SK-N-SH treated with all-trans-retinoic acid at 6 μM for 48 hours (cell line): ENCODE measurements at regions not wholly inside any gene's neighbourhood (a gene's known extent, or its start where the extent isn't known, plus 50 kb on each side); places are given as distances from the start of the nearest gene placed in this dataset.

ENCODE experiments used
- ATAC-seq: fragments of 200-7000 bp; cut with Tn5 transposase; 3 replicates; pipeline ENCODE4 v1.9.1; 2020; ENCODE audit warnings: mild to moderate bottlenecking, moderate library complexity
- ARNTL ChIP-seq: fragments of 450-650 bp; formaldehyde crosslinking; IDR thresholded peaks from 2 replicates; pipeline ENCODE4 v1.5.0; 2020; ENCODE audit warnings: low read depth, mild to moderate bottlenecking, moderate library complexity, borderline replicate concordance
- CREB5 ChIP-seq: fragments of 250-450 bp; sonication (Bioruptor Pico); IDR thresholded peaks from 2 replicates; pipeline ENCODE4 v1.5.1; 2020; ENCODE audit warnings: low read depth, mild to moderate bottlenecking, moderate library complexity
- CSDC2 ChIP-seq: fragments of 250-450 bp; sonication (Bioruptor Pico); IDR thresholded peaks from 2 replicates; pipeline ENCODE4 v1.5.0; 2020; ENCODE audit warnings: mild to moderate bottlenecking, moderate library complexity
- CSRNP3 ChIP-seq: fragments of 250-450 bp; sonication (Bioruptor Pico); IDR thresholded peaks from 2 replicates; pipeline ENCODE4 v1.5.1; 2021; ENCODE audit warnings: mild to moderate bottlenecking, moderate library complexity
- GLIS3 ChIP-seq: fragments of 250-450 bp; sonication (Bioruptor Pico); IDR thresholded peaks from 2 replicates; pipeline ENCODE4 v1.5.0; 2020; ENCODE audit warnings: mild to moderate bottlenecking, moderate library complexity
- ISL1 ChIP-seq: fragments of 250-450 bp; sonication (Bioruptor Pico); IDR thresholded peaks from 2 replicates; pipeline ENCODE4 v2.1.2; 2022; ENCODE audit warnings: mild to moderate bottlenecking, moderate library complexity
- OSR1 ChIP-seq: fragments of 250-450 bp; sonication (Bioruptor Pico); IDR thresholded peaks from 2 replicates; pipeline ENCODE4 v1.8.0; 2022; ENCODE audit warnings: moderate library complexity, mild to moderate bottlenecking, inconsistent platforms
- PATZ1 ChIP-seq: fragments of 250-450 bp; sonication (Bioruptor Pico); IDR thresholded peaks from 2 replicates; pipeline ENCODE4 v1.8.0; 2020; ENCODE audit warnings: mild to moderate bottlenecking, moderate library complexity, borderline replicate concordance
- POU6F1 ChIP-seq: fragments of 250-450 bp; sonication (Bioruptor Pico); IDR thresholded peaks from 2 replicates; pipeline ENCODE4 v1.8.0; 2021; ENCODE audit warnings: low read depth, mild to moderate bottlenecking, moderate library complexity, borderline replicate concordance
- PPARA ChIP-seq: fragments of 250-450 bp; sonication (Bioruptor Pico); IDR thresholded peaks from 2 replicates; pipeline ENCODE4 v1.5.0; 2020; ENCODE audit warnings: mild to moderate bottlenecking, borderline replicate concordance
- RARB ChIP-seq: fragments of 250-450 bp; sonication (Bioruptor Pico); IDR thresholded peaks from 2 replicates; pipeline ENCODE4 v1.8.0; 2021; ENCODE audit warnings: mild to moderate bottlenecking, moderate library complexity
- SNAI2 ChIP-seq: fragments of 250-450 bp; sonication (Bioruptor Pico); IDR thresholded peaks from 2 replicates; pipeline ENCODE4 v1.5.0; 2020; ENCODE audit warnings: mild to moderate bottlenecking, moderate library complexity
- TCF4 ChIP-seq: fragments of 250-450 bp; sonication (Bioruptor Pico); IDR thresholded peaks from 2 replicates; pipeline ENCODE4 v1.8.0; 2021; ENCODE audit warnings: mild to moderate bottlenecking, moderate library complexity, borderline replicate concordance
- TSHZ2 ChIP-seq: fragments of 250-450 bp; sonication (Bioruptor Pico); IDR thresholded peaks from 2 replicates; pipeline ENCODE4 v1.5.0; 2020; ENCODE audit warnings: mild to moderate bottlenecking, moderate library complexity
- ZC3H10 ChIP-seq: fragments of 250-450 bp; sonication (Bioruptor Pico); IDR thresholded peaks from 2 replicates; pipeline ENCODE4 v1.5.1; 2021; ENCODE audit warnings: mild to moderate bottlenecking, moderate library complexity
- ZFP30 ChIP-seq: fragments of 450-650 bp; formaldehyde crosslinking; IDR thresholded peaks from 2 replicates; pipeline ENCODE4 v1.5.0; 2022; ENCODE audit warnings: mild to moderate bottlenecking, moderate library complexity
- ZNF565 ChIP-seq: fragments of 450-650 bp; formaldehyde crosslinking; conservative IDR thresholded peaks from 2 replicates; pipeline ENCODE4 v1.5.0; 2020; ENCODE audit warnings: low read depth, mild to moderate bottlenecking, moderate library complexity
- ZNF70 ChIP-seq: fragments of 450-650 bp; formaldehyde crosslinking; IDR thresholded peaks from 2 replicates; pipeline ENCODE4 v1.5.0; 2020; ENCODE audit warnings: mild to moderate bottlenecking, moderate library complexity
- ZNF8 ChIP-seq: fragments of 450-650 bp; formaldehyde crosslinking; IDR thresholded peaks from 2 replicates; pipeline ENCODE4 v1.5.0; 2020; ENCODE audit warnings: mild to moderate bottlenecking, moderate library complexity

- peak; percentile 71 for ATAC-seq
Observed at GRCh38 chr2:196335221-196335634, 163.8 kb upstream of the STK17B start.

GRCh38 chr2:196336207-196336606 is 164.8 kb upstream of the STK17B start:
- no peak for ATAC-seq
- no peak for TF ChIP-seq RARB (CRISPR knock-in tag)
- TF ChIP-seq ISL1 = no peak
- TF ChIP-seq GLIS3 (CRISPR knock-in tag) = no peak
- TF ChIP-seq SNAI2 (CRISPR knock-in tag) = no peak
- TF ChIP-seq PPARA (CRISPR knock-in tag) = no peak
- no peak for TF ChIP-seq CSDC2 (CRISPR knock-in tag)
- no peak for TF ChIP-seq TCF4 (CRISPR knock-in tag)
- TF ChIP-seq ARNTL (CRISPR knock-in tag) = no peak
- TF ChIP-seq ZNF70 (CRISPR knock-in tag) = no peak
- TF ChIP-seq PATZ1 (CRISPR knock-in tag) = no peak
- TF ChIP-seq OSR1 (CRISPR knock-in tag) = no peak

More at GRCh38 chr2:196335221-196335634, 163.8 kb upstream of the STK17B start:
- TF ChIP-seq POU6F1 (CRISPR knock-in tag) (no peak), OSR1 (CRISPR knock-in tag) (no peak), ZC3H10 (no peak), RARB (CRISPR knock-in tag) (no peak), ZNF8 (no peak), GLIS3 (CRISPR knock-in tag) (no peak), CREB5 (CRISPR knock-in tag) (no peak), ISL1 (no peak), SNAI2 (CRISPR knock-in tag) (no peak), TCF4 (CRISPR knock-in tag) (no peak), ZNF565 (CRISPR knock-in tag) (no peak), ZNF70 (CRISPR knock-in tag) (no peak), CSRNP3 (CRISPR knock-in tag) (no peak), CSDC2 (CRISPR knock-in tag) (no peak), TSHZ2 (no peak)
- TF ChIP-seq, all 23 proteins: peak for 0

GRCh38 chr2:196336715-196337114 is 165.3 kb upstream of the STK17B start:
- no peak for TF ChIP-seq TCF4 (CRISPR knock-in tag)
- TF ChIP-seq OSR1 (CRISPR knock-in tag) = no peak
- no peak for TF ChIP-seq PATZ1 (CRISPR knock-in tag)
- TF ChIP-seq GLIS3 (CRISPR knock-in tag) = no peak
- no peak for TF ChIP-seq ZNF8
- no peak for TF ChIP-seq SNAI2 (CRISPR knock-in tag)
- TF ChIP-seq ZFP30 (CRISPR knock-in tag) = no peak
- TF ChIP-seq TSHZ2 = no peak
- ATAC-seq = no peak
